HG03354 (cell line): ENCODE measurements at regions not wholly inside any gene's neighbourhood (a gene's known extent, or its start where the extent isn't known, plus 50 kb on each side); places are given as distances from the start of the nearest gene placed in this dataset.

Source experiments
- ATAC-seq: cut with Tn5 transposase; IDR thresholded peaks from one replicate; pipeline ENCODE4 v1.9.1; 2021; ENCODE audit warnings: mild to moderate bottlenecking; ENCODE audit not compliant: unreplicated experiment, poor library complexity, severe bottlenecking

DNA sequence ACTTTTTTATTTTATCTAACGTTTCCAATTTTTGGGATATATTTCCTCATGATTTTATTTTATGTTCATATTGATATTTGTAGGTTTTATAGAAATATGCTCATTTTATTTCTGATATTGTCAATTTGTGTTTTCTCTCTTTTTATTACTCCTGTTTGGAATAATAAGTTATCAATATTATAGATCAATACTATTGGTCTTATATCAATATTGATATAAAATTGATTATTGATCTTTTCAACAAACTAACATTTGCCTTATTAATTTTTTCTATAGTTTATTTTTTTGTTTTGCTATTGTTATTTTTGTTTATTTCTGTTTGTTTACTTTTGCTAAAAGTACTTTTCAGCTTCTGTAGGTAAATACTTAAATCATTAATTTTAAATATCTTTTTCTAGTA lies 90.8 kb upstream of the CNTN6 start:
- no peak for ATAC-seq

GRCh38 chr3:1007866-1008265 lies 85.0 kb upstream of the CNTN6 start:
- ATAC-seq, result no peak

GRCh38 chr3:1010228-1010627 lies 82.6 kb upstream of the CNTN6 start:
- ATAC-seq, result no peak

DNA sequence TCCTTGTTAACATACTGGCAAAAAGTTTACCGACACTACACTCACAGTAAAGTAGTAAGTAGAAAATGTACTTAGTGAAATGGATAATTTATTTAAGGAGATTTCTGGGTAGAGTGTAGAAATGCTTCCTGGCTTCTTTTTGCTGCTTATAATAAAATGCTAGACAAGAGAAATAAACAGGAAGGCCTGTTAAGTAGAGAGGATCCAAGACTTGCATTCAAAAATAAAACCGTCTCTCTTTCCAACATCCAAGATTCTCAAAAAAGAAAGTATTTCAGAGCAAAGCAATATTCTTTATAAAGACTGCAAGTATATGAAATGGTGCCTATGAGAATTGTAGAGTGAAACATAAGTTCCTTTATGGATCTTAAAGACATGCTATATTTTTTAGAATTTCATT lies 77.0 kb upstream of the CNTN6 start:
- no peak for ATAC-seq

DNA sequence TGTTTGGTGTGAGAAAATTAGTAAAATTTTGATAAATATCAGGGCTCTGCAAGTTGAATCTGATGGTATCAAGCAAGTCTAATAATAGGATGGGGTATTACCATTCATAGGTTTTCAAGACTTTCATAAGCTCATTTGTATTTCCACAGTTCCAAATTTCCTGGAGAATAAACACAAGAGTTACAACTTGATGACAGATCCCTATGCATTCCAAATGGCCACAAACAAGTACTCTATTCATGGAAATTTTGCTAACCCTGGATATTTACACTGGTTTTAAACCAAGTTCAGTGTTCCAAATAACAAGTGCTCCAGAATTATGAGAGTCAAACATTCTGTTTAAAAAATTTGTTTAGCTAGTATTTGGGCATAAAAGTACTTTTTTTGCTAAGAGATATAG lies 75.0 kb upstream of the CNTN6 start:
- ATAC-seq, result no peak

DNA sequence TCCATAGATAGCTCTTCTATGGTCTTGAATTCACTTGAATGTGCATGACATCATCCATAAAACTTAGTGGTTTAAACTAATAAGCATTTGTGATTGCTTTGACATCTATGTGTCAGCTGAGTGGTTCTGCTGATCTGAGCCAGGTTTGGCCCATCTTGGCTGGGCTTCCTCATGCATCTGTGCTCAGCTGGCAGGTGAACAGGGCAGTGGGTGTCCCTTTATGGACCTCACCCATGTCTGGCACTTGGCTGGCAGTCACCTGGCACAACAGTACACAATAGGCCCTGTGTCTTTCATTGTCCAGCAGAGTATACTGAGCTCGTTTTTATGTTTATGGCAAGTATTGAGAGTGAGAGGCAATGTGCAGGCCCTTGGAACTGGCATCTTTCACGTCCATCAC lies 73.7 kb upstream of the CNTN6 start:
- no peak for ATAC-seq

GRCh38 chr3:1026395-1026794 lies 66.4 kb upstream of the CNTN6 start:
- ATAC-seq, result no peak

DNA sequence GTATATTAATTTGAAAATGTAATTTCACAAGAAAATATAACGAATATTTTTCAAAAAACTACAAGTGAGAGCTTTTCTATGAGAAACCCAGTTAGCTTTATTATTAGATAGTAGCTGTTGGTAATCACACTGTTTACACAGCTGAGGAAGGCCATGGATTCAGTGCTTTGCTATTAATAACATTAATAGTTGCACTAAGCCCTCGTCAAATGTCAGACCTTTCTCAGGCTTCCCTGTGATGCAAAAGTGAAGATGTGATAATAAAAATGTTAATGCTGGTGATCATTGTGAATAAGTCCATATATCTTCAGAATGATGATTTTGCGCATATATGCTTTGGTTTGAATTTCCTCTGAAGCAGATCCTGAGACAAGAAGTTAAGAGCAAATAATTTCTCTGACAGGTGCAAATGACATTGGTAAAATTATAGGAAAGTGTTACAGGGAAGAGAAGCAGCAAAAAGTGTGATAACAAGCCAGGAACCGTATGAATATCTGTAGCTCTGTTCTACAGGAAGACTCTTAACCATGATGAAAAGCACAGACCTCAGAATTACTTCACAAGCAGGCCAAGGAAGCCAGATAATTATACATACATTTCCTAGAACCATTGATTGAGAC lies 56.5 kb upstream of the CNTN6 start:
- ATAC-seq, result no peak

DNA sequence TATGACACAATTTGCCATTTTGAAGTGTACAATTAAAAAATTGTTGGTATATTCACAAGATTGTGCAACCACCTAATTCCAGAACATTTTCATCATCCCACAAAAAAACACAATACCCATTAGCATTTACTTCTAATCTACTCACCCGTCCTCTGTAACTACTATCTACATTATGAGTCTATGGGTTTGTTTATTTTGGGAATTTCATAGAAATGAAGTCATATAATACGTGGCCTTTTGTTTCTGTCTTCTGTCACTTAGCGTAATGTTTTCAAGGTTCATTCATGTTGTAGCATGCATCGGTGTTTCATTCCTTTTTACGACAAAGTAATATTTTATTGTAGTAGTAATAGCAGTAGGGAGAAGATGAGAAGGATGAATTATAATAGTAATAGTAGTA lies 55.2 kb upstream of the CNTN6 start:
- ATAC-seq, result no peak
